Mucosa of descending colon (tissue), 3 donors: ENCODE measurements at regions not wholly inside any gene's neighbourhood (a gene's known extent, or its start where the extent isn't known, plus 50 kb on each side); places are given as distances from the start of the nearest gene placed in this dataset.
"Not testable (repeated sequence)": the region's sequence is repeated elsewhere in the genome, so short reads cannot be mapped to it uniquely, and the experiment has no call there.

Source experiments
- ATAC-seq: fragments of 200-7000 bp; cut with Tn5 transposase; one replicate; pipeline ENCODE4 v1.9.1; 2020; ENCODE audit warnings: mild to moderate bottlenecking, moderate library complexity
- DNase-seq, 3 donors: peaks; one replicate each; pipeline ENCODE4 v3.0.0-alpha.2; 2020
- H3K36me3 ChIP-seq: fragments of 200-600 bp; one replicate; pipeline ENCODE4 v1.8.0; 2021; ENCODE audit warnings: low read depth, mild to moderate bottlenecking
- H3K4me1 ChIP-seq: fragments of 200-600 bp; one replicate; pipeline ENCODE4 v1.8.0; 2021; ENCODE audit warnings: low read depth, mild to moderate bottlenecking
- H3K4me3 ChIP-seq: fragments of 200-600 bp; one replicate; pipeline ENCODE4 v1.8.0; 2021; ENCODE audit warnings: mild to moderate bottlenecking
- H3K9me3 ChIP-seq: fragments of 200-600 bp; one replicate; pipeline ENCODE4 v1.8.0; 2021; ENCODE audit warnings: mild to moderate bottlenecking
- CTCF ChIP-seq: fragments of 200-600 bp; IDR thresholded peaks from one replicate; pipeline ENCODE4 v1.8.0; 2022; ENCODE audit warnings: antibody characterized with exemption, mild to moderate bottlenecking
- intact Hi-C, 2 donors: fragments of 100-400 bp; cut with DNase I in 1 of 2; cut with micrococcal nuclease in 1 of 2; formaldehyde crosslinking; loops; one replicate each; pipeline versions ENCODE4 v1.11.0 to v1.11.1; 2022; cut with DNase I, micrococcal nuclease
- donor health status: DM: no; HTN: no; CAD: no; lungs with moderate emphysema.
- donor health status: DM: no; HTN: no; CAD: no.
- donor health status: DM: no; HTN: yes; CAD: no.

- no peaks in the 10 kb centered on the region for H3K36me3 ChIP-seq
- ATAC-seq = no peak
- no peaks in the 10 kb centered on the region for H3K4me1 ChIP-seq
These were observed 309.8 kb upstream of the CNTN5 start for GRCh38 chr11:98710986-98711385.

GRCh38 chr11:98720951-98721350 is 299.8 kb upstream of the CNTN5 start:
- Histone ChIP-seq H3K4me3 (no peak overlapping the region), H3K4me1 (no peaks in the 10 kb centered on the region), H3K9me3 (peaks cover 17% of the 10 kb centered on the region), H3K36me3 (no peaks in the 10 kb centered on the region)
- TF ChIP-seq CTCF = no peak
- intact Hi-C loops = no loop called here
- no peak for DNase-seq
- no peak for ATAC-seq

More at GRCh38 chr11:98710986-98711385, 309.8 kb upstream of the CNTN5 start:
- DNase-seq = no peak
- TF ChIP-seq CTCF = no peak
- intact Hi-C loops = no loop called here
- Histone ChIP-seq H3K9me3 (peaks cover 38% of the 10 kb centered on the region), H3K4me3 (no peak overlapping the region)

GRCh38 chr11:98725471-98725870 is 295.3 kb upstream of the CNTN5 start:
- intact Hi-C loops = no loop called here
- Histone ChIP-seq H3K36me3 (no peaks in the 10 kb centered on the region), H3K4me1 (no peaks in the 10 kb centered on the region), H3K9me3 (peaks cover 34% of the 10 kb centered on the region), H3K4me3 (no peak overlapping the region)
- ATAC-seq (no peak), DNase-seq (no peak)
- no peak for TF ChIP-seq CTCF

GRCh38 chr11:98728421-98728820 is 292.3 kb upstream of the CNTN5 start:
- intact Hi-C loops = no loop called here
- Histone ChIP-seq H3K36me3 (no peaks in the 10 kb centered on the region), H3K9me3 (peaks cover 36% of the 10 kb centered on the region), H3K4me1 (no peaks in the 10 kb centered on the region), H3K4me3 (no peak overlapping the region)
- ATAC-seq = no peak
- no peak for TF ChIP-seq CTCF
- no peak for DNase-seq

- intact Hi-C loops = no loop called here
- Histone ChIP-seq H3K9me3 (peaks cover 39% of the 10 kb centered on the region), H3K4me1 (no peaks in the 10 kb centered on the region), H3K36me3 (no peaks in the 10 kb centered on the region), H3K4me3 (no peak overlapping the region)
- TF ChIP-seq CTCF = no peak
- ATAC-seq (no peak), DNase-seq (no peak)
These were observed 291.6 kb upstream of the CNTN5 start for GRCh38 chr11:98729118-98729517.

- ATAC-seq = no peak
- no peak for TF ChIP-seq CTCF
- Histone ChIP-seq H3K4me1 (no peaks in the 10 kb centered on the region), H3K4me3 (no peak overlapping the region), H3K36me3 (no peaks in the 10 kb centered on the region), H3K9me3 (peaks cover 43% of the 10 kb centered on the region)
- DNase-seq = no peak
- intact Hi-C loops = no loop called here
These were observed 287.8 kb upstream of the CNTN5 start for GRCh38 chr11:98732947-98733346.

GRCh38 chr11:98733378-98733777 is 287.4 kb upstream of the CNTN5 start:
- DNase-seq, ATAC-seq, H3K4me3 ChIP-seq, intact Hi-C loops, H3K4me1 ChIP-seq, H3K36me3 ChIP-seq: not testable (repeated sequence)
- peaks cover 44% of the 10 kb centered on the region for H3K9me3 ChIP-seq
